Chondrocyte (in vitro differentiated cells): ENCODE measurements at regions not wholly inside any gene's neighbourhood (a gene's known extent, or its start where the extent isn't known, plus 50 kb on each side); places are given as distances from the start of the nearest gene placed in this dataset.
"Not testable (repeated sequence)": the region's sequence is repeated elsewhere in the genome, so short reads cannot be mapped to it uniquely, and the experiment has no call there.

Source experiments
- DNase-seq: peaks from one replicate; pipeline ENCODE4 v3.0.0; 2021; ENCODE audit warnings: mixed read lengths, low spot score
- H3K27ac Mint-ChIP-seq: one replicate; pipeline ENCODE4 v1.8.0; 2021; ENCODE audit warnings: mild to moderate bottlenecking, moderate library complexity, mixed read lengths; ENCODE audit not compliant: unreplicated experiment
- H3K27me3 Mint-ChIP-seq: 2 replicates; pipeline ENCODE4 v1.8.0; 2021; ENCODE audit warnings: low read depth, mixed read lengths
- H3K36me3 Mint-ChIP-seq: 2 replicates; pipeline ENCODE4 v1.8.0; 2021; ENCODE audit warnings: low read depth, mixed read lengths
- H3K4me1 Mint-ChIP-seq: 2 replicates; pipeline ENCODE4 v1.8.0; 2021; ENCODE audit warnings: low read depth, mild to moderate bottlenecking, mixed read lengths
- H3K4me3 Mint-ChIP-seq: one replicate; pipeline ENCODE4 v1.8.0; 2021; ENCODE audit warnings: mild to moderate bottlenecking, moderate library complexity, mixed read lengths; ENCODE audit not compliant: unreplicated experiment
- H3K9me3 Mint-ChIP-seq: 2 replicates; pipeline ENCODE4 v1.8.0; 2021; ENCODE audit warnings: low read depth, mixed read lengths
- TF ChIP-seq, protein P1 (sequence below): fragments of 200-600 bp; sonication (generic); IDR thresholded peaks from 2 replicates; pipeline ENCODE4 v1.5.0; 2021; ENCODE audit warnings: antibody characterized with exemption, mild to moderate bottlenecking, moderate library complexity

DNA sequence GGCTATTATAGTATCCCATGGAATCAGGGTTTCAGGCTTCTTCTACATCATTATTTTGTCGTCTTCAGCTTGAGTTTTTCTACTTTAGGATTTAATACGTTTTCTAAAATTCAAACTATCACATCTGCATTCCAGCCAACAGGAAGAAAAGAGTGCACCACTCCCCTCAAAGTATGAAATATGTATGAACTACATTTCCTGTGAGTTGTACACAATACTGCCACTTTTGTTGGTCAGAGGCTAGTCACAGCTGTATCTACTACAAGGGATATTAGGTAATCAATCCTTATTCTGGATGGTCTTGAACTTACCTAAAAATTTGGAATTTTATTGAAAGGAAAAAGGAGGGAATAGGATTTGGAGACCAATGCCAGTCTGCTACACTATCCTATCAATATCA is 235.6 kb upstream of the TBX18 start:
- no peak overlapping the region for H3K27ac Mint-ChIP-seq
- TF ChIP-seq, protein P1, sequence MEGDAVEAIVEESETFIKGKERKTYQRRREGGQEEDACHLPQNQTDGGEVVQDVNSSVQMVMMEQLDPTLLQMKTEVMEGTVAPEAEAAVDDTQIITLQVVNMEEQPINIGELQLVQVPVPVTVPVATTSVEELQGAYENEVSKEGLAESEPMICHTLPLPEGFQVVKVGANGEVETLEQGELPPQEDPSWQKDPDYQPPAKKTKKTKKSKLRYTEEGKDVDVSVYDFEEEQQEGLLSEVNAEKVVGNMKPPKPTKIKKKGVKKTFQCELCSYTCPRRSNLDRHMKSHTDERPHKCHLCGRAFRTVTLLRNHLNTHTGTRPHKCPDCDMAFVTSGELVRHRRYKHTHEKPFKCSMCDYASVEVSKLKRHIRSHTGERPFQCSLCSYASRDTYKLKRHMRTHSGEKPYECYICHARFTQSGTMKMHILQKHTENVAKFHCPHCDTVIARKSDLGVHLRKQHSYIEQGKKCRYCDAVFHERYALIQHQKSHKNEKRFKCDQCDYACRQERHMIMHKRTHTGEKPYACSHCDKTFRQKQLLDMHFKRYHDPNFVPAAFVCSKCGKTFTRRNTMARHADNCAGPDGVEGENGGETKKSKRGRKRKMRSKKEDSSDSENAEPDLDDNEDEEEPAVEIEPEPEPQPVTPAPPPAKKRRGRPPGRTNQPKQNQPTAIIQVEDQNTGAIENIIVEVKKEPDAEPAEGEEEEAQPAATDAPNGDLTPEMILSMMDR = no peak
- no peaks in the 10 kb centered on the region for H3K9me3 Mint-ChIP-seq
- no peak for DNase-seq
- no peaks in the 10 kb centered on the region for H3K36me3 Mint-ChIP-seq
- no peaks in the 10 kb centered on the region for H3K4me1 Mint-ChIP-seq
- peaks cover 16% of the 10 kb centered on the region for H3K27me3 Mint-ChIP-seq
- no peak overlapping the region for H3K4me3 Mint-ChIP-seq

DNA sequence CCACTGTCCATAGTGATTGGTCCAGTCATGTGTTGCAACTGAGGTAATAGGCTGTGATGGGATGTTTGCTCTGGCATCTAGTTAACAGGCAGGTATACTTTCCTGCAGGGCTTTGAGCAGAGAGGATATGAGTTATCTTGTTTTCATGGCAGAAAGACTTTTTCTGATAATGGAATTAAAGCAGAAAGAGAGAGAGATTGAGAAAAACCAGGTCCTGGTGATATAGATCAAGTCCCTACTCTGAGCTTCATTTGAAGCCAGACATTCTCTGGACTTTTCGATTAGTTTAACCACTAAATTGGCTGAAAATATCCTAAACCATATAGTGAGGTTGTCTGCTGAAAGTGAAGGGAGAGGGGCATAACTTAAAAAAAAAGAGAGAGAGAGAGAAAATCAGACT is 233.8 kb upstream of the TBX18 start:
- H3K36me3 Mint-ChIP-seq = no peaks in the 10 kb centered on the region
- H3K27me3 Mint-ChIP-seq = peaks cover 7% of the 10 kb centered on the region
- H3K9me3 Mint-ChIP-seq = no peaks in the 10 kb centered on the region
- TF ChIP-seq, protein P1 = no peak
- no peak overlapping the region for H3K4me3 Mint-ChIP-seq
- H3K4me1 Mint-ChIP-seq = no peaks in the 10 kb centered on the region
- no peak overlapping the region for H3K27ac Mint-ChIP-seq
- no peak for DNase-seq

DNA sequence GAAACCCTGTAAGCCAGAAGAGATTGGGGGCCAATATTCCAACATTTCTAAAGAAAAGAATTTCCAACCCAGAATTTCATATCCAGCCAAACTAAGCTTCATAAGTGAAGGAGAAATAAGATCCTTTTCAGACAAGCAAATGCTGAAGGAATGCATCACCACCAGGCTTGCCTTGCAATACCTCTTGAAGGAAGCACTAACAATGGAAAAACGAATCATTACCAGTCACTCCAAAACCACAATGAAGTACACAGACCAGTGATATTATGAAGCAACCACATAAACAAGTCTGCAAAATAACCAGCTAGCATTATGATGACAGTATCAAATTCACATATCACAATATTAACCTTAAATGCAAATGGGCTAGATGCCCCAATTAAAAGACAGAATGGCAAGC is 224.4 kb upstream of the TBX18 start:
- not testable (repeated sequence) for DNase-seq, H3K4me3 Mint-ChIP-seq, H3K36me3 Mint-ChIP-seq, H3K27me3 Mint-ChIP-seq, H3K27ac Mint-ChIP-seq, H3K4me1 Mint-ChIP-seq
- H3K9me3 Mint-ChIP-seq = peaks cover 32% of the 10 kb centered on the region

DNA sequence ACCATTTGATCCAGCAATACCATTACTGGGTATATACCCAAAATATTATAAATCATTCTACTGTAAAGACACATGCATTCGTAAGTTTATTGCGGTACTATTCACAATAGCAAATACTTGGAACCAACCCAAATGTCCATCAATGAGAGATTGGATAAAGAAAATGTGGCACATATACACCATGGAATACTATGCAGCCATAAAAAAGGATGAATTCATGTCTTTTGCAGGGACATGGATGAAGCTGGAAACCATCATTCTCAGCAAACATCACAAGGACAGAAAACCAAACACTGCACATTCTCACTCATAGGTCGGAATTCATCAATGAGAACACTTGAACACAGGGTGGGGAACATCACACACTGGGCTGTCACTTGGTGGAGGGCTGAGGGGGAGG is 221.1 kb upstream of the TBX18 start:
- H3K9me3 Mint-ChIP-seq = peaks cover 25% of the 10 kb centered on the region
- not testable (repeated sequence) for DNase-seq, H3K36me3 Mint-ChIP-seq, H3K4me1 Mint-ChIP-seq, H3K27ac Mint-ChIP-seq, H3K4me3 Mint-ChIP-seq
- H3K27me3 Mint-ChIP-seq = peaks cover 12% of the 10 kb centered on the region

DNA sequence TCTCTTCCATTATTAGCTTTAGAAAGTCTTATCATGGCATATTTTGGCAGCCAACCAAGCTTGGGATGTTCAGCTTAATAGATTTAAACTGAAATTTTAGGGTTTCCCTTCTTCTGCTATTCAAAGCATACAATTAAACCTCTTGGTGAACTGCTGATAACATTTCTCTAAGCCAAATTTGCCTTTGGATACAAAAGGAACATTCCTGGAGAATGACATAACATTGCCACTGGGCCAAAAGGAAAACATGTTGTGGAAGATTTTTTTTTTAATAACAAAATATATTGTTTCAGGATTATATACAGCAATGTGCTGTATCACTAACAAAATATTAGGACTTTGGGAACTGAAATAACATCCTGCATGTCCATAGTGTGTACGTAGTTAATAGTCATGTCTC is 215.1 kb upstream of the TBX18 start:
- H3K36me3 Mint-ChIP-seq = no peaks in the 10 kb centered on the region

DNA sequence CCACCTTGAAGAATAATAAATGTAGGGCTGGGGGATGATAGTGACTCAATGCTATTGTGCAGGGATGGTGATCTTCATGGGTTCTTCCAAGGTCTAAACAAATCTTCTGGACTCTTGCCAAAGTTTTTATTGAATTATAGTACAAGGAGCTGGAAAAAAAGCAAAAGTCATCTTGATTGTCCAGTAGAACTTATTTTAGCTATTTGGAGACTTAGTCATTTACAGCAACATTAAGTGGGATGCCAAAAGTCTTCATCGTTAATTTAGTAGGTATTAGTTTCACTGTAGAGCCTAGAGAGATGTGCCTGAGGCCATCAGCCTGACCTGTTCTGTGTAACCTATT is 212.9 kb upstream of the TBX18 start:
- Mint-ChIP-seq H3K9me3 (peaks cover 6% of the 10 kb centered on the region), H3K4me1 (no peaks in the 10 kb centered on the region), H3K27me3 (peaks cover 11% of the 10 kb centered on the region), H3K4me3 (no peak overlapping the region), H3K36me3 (no peaks in the 10 kb centered on the region), H3K27ac (no peak overlapping the region)
- TF ChIP-seq, protein P1 = no peak
- no peak for DNase-seq

More for the DNA sequence above, 215.1 kb upstream of the TBX18 start:
- H3K4me3 Mint-ChIP-seq = no peak overlapping the region
- H3K27ac Mint-ChIP-seq = no peak overlapping the region
- H3K4me1 Mint-ChIP-seq = no peaks in the 10 kb centered on the region
- H3K27me3 Mint-ChIP-seq = peaks cover 12% of the 10 kb centered on the region
- peaks cover 10% of the 10 kb centered on the region for H3K9me3 Mint-ChIP-seq
- TF ChIP-seq, protein P1 = no peak
- DNase-seq = no peak
